HUES64 (cell line): ENCODE measurements at regions not wholly inside any gene's neighbourhood (a gene's known extent, or its start where the extent isn't known, plus 50 kb on each side); places are given as distances from the start of the nearest gene placed in this dataset.

Experiments used
- H3K27ac ChIP-seq: 2 replicates; pipeline ENCODE4 v1.7.0; 2013; ENCODE audit warnings: low read depth, low read length, inconsistent platforms
- H3K27me3 ChIP-seq: 2 replicates; pipeline ENCODE4 v1.6.1; 2013; ENCODE audit warnings: mild to moderate bottlenecking, low read length; ENCODE audit not compliant: insufficient read depth
- H3K36me3 ChIP-seq: 2 replicates; pipeline ENCODE4 v1.6.1; 2013; ENCODE audit warnings: mild to moderate bottlenecking, low read length; ENCODE audit not compliant: insufficient read depth
- H3K4me1 ChIP-seq: 2 replicates; pipeline ENCODE4 v1.6.1; 2013; ENCODE audit warnings: mild to moderate bottlenecking, low read length, moderate library complexity; ENCODE audit not compliant: insufficient read depth
- H3K4me3 ChIP-seq: 2 replicates; pipeline ENCODE4 v1.5.1; 2013; ENCODE audit warnings: mild to moderate bottlenecking, low read length, moderate library complexity
- H3K9ac ChIP-seq: 2 replicates; pipeline ENCODE4 v1.6.1; 2013; ENCODE audit warnings: mild to moderate bottlenecking, low read depth, low read length
- H3K9me3 ChIP-seq: 2 replicates; pipeline ENCODE4 v1.6.1; 2013; ENCODE audit warnings: low read depth, low read length; ENCODE audit not compliant: insufficient read depth
- WGBS: fragments of 150-250, 120-280 bp; methylation state at CpG from one replicate; pipeline ENCODE4 v1.1.7; 2013; ENCODE audit warnings: missing lambda C conversion rate; 5-methylcytosine and 5-hydroxymethylcytosine counted together

DNA sequence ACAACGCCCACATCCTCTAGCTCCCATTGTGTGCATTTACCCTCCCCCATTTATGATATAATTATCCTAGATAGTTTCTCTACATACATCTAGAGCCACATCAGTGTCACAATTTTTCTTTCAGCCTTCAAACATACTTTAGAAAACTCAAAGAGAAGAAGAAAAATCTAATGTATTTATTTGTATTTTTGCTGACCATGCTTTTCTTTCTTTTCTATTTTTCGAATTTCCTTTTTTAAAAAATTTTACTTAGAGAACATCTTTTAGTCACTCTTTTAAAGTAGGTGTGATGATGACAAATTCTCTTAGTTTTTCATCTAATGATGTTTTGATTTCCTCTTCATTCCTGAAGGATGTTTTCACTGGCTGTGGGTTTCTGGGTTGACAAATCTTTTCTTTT is 117.0 kb upstream of the CHL1 start:
- Histone ChIP-seq H3K36me3 (no peaks in the 10 kb centered on the region), H3K27ac (no peak overlapping the region), H3K4me3 (no peak overlapping the region), H3K4me1 (no peaks in the 10 kb centered on the region), H3K27me3 (no peaks in the 10 kb centered on the region), H3K9ac (no peak overlapping the region), H3K9me3 (peaks cover 59% of the 10 kb centered on the region)
- WGBS, result no CpG with 5 or more reads among the region's 2 CpGs

DNA sequence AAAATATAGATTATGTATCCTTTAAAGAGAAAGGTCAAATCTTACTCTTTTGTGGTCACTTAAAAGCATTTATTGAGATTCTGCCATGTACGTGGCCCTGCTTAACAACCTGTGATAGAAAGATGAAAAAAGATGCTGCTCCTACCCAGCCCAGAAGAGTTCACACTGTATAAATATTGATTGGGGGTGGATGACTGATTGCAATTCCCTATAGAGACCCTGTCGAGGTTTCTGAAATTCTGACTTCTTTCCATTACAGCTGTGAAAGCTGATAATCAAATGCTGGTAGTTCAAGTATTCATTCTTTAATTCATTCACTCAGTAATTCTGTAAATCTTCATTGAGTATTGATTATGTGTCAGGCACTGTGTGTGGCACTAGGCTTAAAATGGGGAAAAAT is 114.1 kb upstream of the CHL1 start:
- Histone ChIP-seq H3K4me1 (no peaks in the 10 kb centered on the region), H3K27me3 (no peaks in the 10 kb centered on the region), H3K36me3 (no peaks in the 10 kb centered on the region), H3K27ac (no peak overlapping the region), H3K9ac (no peak overlapping the region), H3K4me3 (no peak overlapping the region), H3K9me3 (peaks cover 57% of the 10 kb centered on the region)
- WGBS, result 76% methylated on average over 2 of the region's 2 CpGs

DNA sequence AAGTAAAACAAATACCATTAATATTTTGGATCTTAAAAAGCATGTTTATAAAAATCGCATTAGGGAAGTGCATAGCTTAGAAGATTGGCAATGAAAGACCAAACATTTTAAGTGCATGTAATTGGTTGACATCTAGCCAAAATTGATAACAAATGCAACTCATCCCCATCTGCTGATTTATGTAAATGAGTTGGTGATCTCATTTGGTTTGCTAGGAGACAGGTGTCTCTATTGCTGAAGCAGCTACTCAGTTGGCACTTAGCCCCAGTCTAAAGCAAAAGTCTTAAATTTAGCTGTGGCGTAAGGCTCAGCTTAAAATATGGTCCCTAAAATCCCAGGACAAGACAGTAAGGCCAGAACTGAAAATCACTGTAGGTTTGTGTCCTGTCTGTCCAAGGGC is 113.5 kb upstream of the CHL1 start:
- Histone ChIP-seq H3K9me3 (peaks cover 59% of the 10 kb centered on the region), H3K36me3 (no peaks in the 10 kb centered on the region), H3K27ac (no peak overlapping the region), H3K9ac (no peak overlapping the region), H3K27me3 (no peaks in the 10 kb centered on the region), H3K4me1 (no peaks in the 10 kb centered on the region), H3K4me3 (no peak overlapping the region)
- WGBS, result 98% methylated on average over 2 of the region's 2 CpGs

DNA sequence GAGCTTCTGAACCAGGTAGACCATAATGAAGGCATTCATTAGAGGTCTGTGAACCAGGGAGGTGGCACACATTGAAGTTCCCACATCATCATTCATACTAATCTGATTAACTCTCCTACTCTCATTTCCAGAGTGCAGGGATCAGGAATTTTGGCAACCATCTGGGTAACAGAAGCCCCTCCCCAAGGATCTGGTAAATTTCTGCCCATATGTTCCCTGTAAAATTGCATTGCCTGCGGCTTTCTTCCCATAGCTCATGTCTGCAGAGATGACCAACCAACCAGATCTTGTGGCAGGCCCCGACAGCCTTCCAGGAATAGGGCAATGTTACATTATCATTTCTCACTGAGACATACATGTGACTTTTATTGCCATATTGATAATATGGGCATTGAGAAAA is 111.4 kb upstream of the CHL1 start:
- Histone ChIP-seq H3K36me3 (no peaks in the 10 kb centered on the region), H3K9me3 (peaks cover 76% of the 10 kb centered on the region), H3K9ac (no peak overlapping the region), H3K27ac (no peak overlapping the region), H3K4me1 (no peaks in the 10 kb centered on the region), H3K27me3 (no peaks in the 10 kb centered on the region), H3K4me3 (no peak overlapping the region)
- WGBS, result 82% methylated on average over 2 of the region's 2 CpGs

DNA sequence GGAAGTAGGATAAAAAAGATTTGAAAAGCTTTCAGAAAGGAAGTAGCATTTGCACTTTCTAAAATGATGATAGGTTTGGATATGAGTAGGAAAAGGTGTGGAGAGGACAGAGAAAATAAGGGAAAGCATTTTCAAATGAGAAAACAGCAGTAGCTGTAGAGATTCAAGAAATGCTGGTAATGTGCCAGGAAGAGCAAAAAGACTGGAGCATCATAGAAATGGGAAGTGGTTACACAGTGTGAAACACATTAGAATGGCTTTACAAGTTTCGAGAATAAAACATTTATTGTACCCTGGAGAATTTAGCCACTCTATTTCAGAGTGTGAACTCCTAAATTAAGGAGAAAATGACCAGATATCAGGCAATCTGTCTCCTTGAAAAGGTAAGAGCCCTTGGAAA is 108.3 kb upstream of the CHL1 start:
- Histone ChIP-seq H3K4me1 (no peaks in the 10 kb centered on the region), H3K4me3 (no peak overlapping the region), H3K9ac (no peak overlapping the region), H3K9me3 (peaks cover 72% of the 10 kb centered on the region), H3K27ac (no peak overlapping the region), H3K27me3 (no peaks in the 10 kb centered on the region), H3K36me3 (no peaks in the 10 kb centered on the region)
- WGBS, result 69% methylated on average over 1 of the region's 1 CpG

DNA sequence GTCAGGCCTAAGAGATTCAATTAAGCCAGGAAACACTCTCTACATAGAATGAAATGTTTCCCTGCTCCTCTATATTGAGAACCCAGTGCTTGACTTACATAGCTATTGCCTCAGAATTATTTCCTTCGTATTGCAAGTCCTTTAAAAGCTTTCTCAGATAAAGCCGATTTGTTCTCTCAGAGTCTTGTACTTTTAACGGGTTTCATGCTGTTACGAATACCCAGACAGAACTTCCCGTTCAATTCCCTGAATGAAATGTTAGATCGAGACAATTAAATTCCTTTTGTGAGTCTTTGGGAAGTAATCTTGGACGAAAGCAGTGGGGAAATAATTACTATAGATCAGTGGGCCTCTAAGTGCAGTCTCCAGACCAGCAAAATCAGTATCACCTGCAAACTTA is 102.8 kb upstream of the CHL1 start:
- Histone ChIP-seq H3K36me3 (no peaks in the 10 kb centered on the region), H3K4me3 (no peak overlapping the region), H3K4me1 (peaks cover 11% of the 10 kb centered on the region; the same call in 1 of the 2 replicates), H3K27me3 (no peaks in the 10 kb centered on the region), H3K9ac (no peak overlapping the region), H3K27ac (no peak overlapping the region), H3K9me3 (peaks cover 87% of the 10 kb centered on the region)
- 83% methylated on average over 7 of the region's 7 CpGs for WGBS

DNA sequence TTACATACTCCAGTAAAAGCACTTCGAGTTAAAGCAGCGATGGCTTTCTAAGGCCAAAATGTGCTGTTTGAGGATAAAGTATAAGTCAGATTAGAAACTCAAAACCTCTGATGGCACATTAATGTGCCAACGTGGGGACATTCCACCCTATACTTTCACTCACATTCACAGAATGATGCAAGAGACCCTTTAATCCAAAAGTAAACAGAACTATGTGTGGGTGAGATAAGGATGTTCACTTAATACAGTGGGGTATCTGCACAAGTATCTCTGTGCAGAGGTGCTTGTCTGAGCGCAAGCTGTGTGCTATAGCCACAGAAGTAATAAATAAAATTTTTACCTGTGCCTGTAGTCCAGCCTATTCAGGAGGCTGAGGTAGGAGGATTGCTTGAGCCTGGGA is 100.3 kb upstream of the CHL1 start:
- no peaks in the 10 kb centered on the region for H3K27me3 ChIP-seq
- no peak overlapping the region for H3K4me3 ChIP-seq
- peaks cover 81% of the 10 kb centered on the region for H3K9me3 ChIP-seq
- 73% methylated on average over 1 of the region's 4 CpGs for WGBS
- no peak overlapping the region for H3K9ac ChIP-seq
- no peak overlapping the region for H3K27ac ChIP-seq
- H3K36me3 ChIP-seq, result no peaks in the 10 kb centered on the region
- H3K4me1 ChIP-seq, result peaks cover 15% of the 10 kb centered on the region; the same call in 1 of the 2 replicates

DNA sequence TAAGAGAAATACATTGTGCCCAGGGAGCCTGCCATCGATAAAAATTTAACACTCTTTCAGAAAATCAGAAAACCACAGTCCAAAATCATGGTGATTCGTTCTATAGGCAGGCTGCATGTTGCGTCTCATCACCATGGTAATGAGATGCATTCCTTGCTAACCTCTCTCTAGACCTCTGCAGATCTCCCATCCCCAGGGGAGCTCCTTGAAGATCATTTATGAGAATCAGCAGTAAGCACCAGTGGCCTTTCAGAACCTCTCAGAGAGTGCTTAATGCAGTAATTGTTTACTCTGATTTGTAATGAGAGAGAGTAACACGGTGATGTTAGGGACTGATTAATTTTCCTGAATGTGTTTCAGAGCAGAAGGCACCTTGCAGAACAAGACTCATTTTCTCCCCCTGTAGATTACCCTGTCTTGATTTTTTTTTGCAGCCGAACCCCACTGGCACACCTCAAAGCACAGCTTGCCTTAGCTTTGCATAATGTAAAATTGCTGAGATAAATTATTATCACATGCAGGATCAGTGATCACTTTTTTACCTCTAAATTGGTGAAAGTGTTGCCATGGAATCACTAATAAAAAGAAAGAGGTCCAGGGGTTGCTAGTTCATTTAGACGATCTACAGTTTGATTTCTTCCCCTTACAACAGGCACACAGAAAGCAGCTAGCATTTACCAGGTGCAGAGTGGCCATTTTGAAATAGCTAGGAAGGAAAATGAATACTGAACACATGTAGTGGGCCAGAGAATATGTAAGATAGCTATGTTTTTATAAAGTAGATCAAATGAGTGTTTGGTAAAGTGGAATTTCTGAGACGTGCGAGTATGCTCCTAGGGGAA is 98.9 kb upstream of the CHL1 start:
- Histone ChIP-seq H3K36me3 (no peaks in the 10 kb centered on the region), H3K9me3 (peaks cover 77% of the 10 kb centered on the region), H3K4me1 (peaks cover 18% of the 10 kb centered on the region; the same call in 1 of the 2 replicates), H3K27me3 (no peaks in the 10 kb centered on the region), H3K9ac (no peak overlapping the region), H3K27ac (no peak overlapping the region), H3K4me3 (no peak overlapping the region)
- 75% methylated on average over 7 of the region's 8 CpGs for WGBS

DNA sequence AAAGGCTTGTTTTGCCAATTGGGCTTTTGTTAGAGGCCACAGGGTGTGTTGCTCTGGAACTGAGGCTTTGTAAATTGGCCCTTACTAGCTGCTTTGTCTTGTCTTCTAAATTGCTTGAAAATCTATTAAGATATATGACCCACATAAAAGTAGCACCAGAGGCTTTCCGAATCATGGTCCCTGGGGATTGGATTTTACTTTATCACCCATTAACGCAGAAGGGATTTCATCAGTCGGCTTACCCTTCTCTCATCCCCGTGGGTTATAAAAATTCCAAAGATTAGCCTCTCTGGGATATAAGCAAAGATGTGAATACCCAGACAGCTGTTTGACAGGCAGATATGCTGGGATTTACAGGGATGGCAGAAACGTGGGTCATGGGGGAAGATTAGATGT is 98.3 kb upstream of the CHL1 start:
- Histone ChIP-seq H3K27ac (no peak overlapping the region), H3K4me1 (peaks cover 20% of the 10 kb centered on the region; the same call in 1 of the 2 replicates)
- WGBS, result 74% methylated on average over 5 of the region's 5 CpGs

DNA sequence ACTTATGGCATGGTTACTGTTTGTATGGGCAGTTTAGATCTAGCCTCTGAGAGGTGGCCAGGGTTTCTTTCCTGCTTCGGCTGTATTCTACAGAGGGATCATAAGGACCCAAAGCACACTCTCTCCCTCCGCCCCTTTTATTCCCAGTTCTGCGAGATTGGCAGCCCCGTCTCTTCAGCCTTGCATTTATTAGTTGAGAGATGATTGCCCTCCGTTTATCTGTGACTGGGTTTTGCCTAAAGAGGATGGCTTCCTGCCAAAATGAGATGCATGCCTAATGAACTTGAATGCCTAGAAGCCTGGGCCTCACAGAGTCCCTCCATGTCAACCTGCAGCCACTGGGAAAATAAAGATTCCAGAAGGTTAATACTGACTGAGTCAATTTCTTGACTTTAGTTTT is 97.1 kb upstream of the CHL1 start:
- no peak overlapping the region for H3K4me3 ChIP-seq
- H3K9ac ChIP-seq, result no peak overlapping the region
- peaks cover 20% of the 10 kb centered on the region; the same call in 1 of the 2 replicates for H3K4me1 ChIP-seq
- H3K27ac ChIP-seq, result no peak overlapping the region
- peaks cover 81% of the 10 kb centered on the region for H3K9me3 ChIP-seq
- 83% methylated on average over 5 of the region's 5 CpGs for WGBS
- H3K27me3 ChIP-seq, result no peaks in the 10 kb centered on the region
- H3K36me3 ChIP-seq, result no peaks in the 10 kb centered on the region

More for the DNA sequence above, 98.3 kb upstream of the CHL1 start:
- Histone ChIP-seq H3K9me3 (peaks cover 81% of the 10 kb centered on the region), H3K36me3 (no peaks in the 10 kb centered on the region), H3K27me3 (no peaks in the 10 kb centered on the region), H3K4me3 (no peak overlapping the region), H3K9ac (no peak overlapping the region)

DNA sequence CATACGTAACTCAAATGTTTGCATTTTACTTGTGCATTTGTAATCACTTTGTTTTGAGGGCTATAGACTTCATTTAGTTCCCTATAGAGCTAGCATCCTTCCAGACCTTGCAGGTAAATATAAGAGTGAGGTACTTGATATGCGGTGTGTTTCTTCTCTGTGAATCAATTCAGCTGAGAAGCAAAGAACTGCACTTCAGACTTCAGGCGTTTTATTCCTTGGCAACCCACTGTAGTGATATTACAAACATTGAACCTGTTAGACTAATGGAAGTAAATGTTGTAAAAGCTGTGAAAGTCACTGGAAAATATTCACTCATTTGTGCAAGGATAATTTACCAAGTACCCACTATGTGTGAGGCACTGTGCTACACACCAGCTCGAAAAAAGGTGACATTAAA is 94.1 kb upstream of the CHL1 start:
- Histone ChIP-seq H3K27ac (no peak overlapping the region), H3K9me3 (peaks cover 76% of the 10 kb centered on the region), H3K9ac (no peak overlapping the region), H3K4me1 (peaks cover 17% of the 10 kb centered on the region; the same call in 1 of the 2 replicates), H3K36me3 (no peaks in the 10 kb centered on the region), H3K27me3 (no peaks in the 10 kb centered on the region), H3K4me3 (no peak overlapping the region)
- 81% methylated on average over 3 of the region's 4 CpGs for WGBS
